WTC11 (cell line): ENCODE measurements at regions not wholly inside any gene's neighbourhood (a gene's known extent, or its start where the extent isn't known, plus 50 kb on each side); places are given as distances from the start of the nearest gene placed in this dataset.

ENCODE experiments used
- ATAC-seq: fragments of 200-7000 bp; cut with Tn5 transposase; 2 replicates; pipeline ENCODE4 v1.10.0; 2021; ENCODE audit warnings: mild to moderate bottlenecking, moderate library complexity
- CTCF ChIA-PET: fragments of 300-600 bp; sonication (Branson Sonifier 250); formaldehyde crosslinking; loops from one replicate; lab custom pipeline; 2021; ENCODE audit warnings: antibody characterized with exemption; lab: Charles Lee
- POLR2A ChIA-PET: fragments of 350-600 bp; sonication (Branson Sonifier 250); formaldehyde crosslinking; loops from one replicate; lab custom pipeline; 2021; ENCODE audit warnings: antibody characterized with exemption; lab: Charles Lee
- DNase-seq: peaks from one replicate; pipeline ENCODE4 v3.0.0; 2021; ENCODE audit warnings: low spot score
- H3K27ac Mint-ChIP-seq: 2 replicates; pipeline ENCODE4 v1.8.0; 2021; ENCODE audit warnings: mixed read lengths
- H3K27me3 Mint-ChIP-seq: 2 replicates; pipeline ENCODE4 v1.8.0; 2021; ENCODE audit warnings: low read depth, mild to moderate bottlenecking, moderate library complexity, mixed read lengths
- H3K36me3 Mint-ChIP-seq: 2 replicates; pipeline ENCODE4 v1.8.0; 2021; ENCODE audit warnings: mixed read lengths
- H3K4me1 Mint-ChIP-seq: 2 replicates; pipeline ENCODE4 v1.8.0; 2022; ENCODE audit warnings: mixed read lengths
- H3K4me3 Mint-ChIP-seq: 2 replicates; pipeline ENCODE4 v1.8.0; 2021; ENCODE audit warnings: mild to moderate bottlenecking, moderate library complexity, mixed read lengths
- H3K9me3 Mint-ChIP-seq: 2 replicates; pipeline ENCODE4 v1.8.0; 2021; ENCODE audit warnings: mixed read lengths
- AFF4 ChIP-seq: sonication (generic); formaldehyde crosslinking; IDR thresholded peaks from 2 replicates; pipeline ENCODE4 v1.8.1; 2023; ENCODE audit warnings: mild to moderate bottlenecking, missing genetic modification reagents, borderline replicate concordance
- AR ChIP-seq: fragments of 250-450 bp; sonication (Bioruptor Pico); IDR thresholded peaks from 2 replicates; pipeline ENCODE4 v1.9.0; 2021; ENCODE audit warnings: mild to moderate bottlenecking
- ATF2 ChIP-seq: sonication (generic); formaldehyde crosslinking; IDR thresholded peaks from 2 replicates; pipeline ENCODE4 v1.8.1; 2022; ENCODE audit warnings: low read depth, missing genetic modification reagents, borderline replicate concordance
- CREM ChIP-seq: sonication (generic); formaldehyde crosslinking; IDR thresholded peaks from 2 replicates; pipeline ENCODE4 v1.8.1; 2022; ENCODE audit warnings: mild to moderate bottlenecking, missing genetic modification reagents, moderate library complexity
- ELF4 ChIP-seq: sonication (generic); formaldehyde crosslinking; IDR thresholded peaks from 2 replicates; pipeline ENCODE4 v1.8.1; 2022; ENCODE audit warnings: low read depth, mild to moderate bottlenecking, moderate library complexity, missing genetic modification reagents
- RORB ChIP-seq: fragments of 250-450 bp; sonication (Bioruptor Pico); IDR thresholded peaks from 2 replicates; pipeline ENCODE4 v1.9.0; 2021; ENCODE audit warnings: mild to moderate bottlenecking
- SMAD4 ChIP-seq: sonication (generic); formaldehyde crosslinking; IDR thresholded peaks from 2 replicates; pipeline ENCODE4 v1.8.0; 2022; ENCODE audit warnings: mild to moderate bottlenecking, missing genetic modification reagents
- STAT6 ChIP-seq: sonication (generic); formaldehyde crosslinking; conservative IDR thresholded peaks from 2 replicates; pipeline ENCODE4 v1.8.1; 2023; ENCODE audit warnings: mild to moderate bottlenecking, low read depth, missing genetic modification reagents, moderate library complexity
- TP53 ChIP-seq: sonication (generic); formaldehyde crosslinking; IDR thresholded peaks from 2 replicates; pipeline ENCODE4 v1.8.1; 2023; ENCODE audit warnings: mild to moderate bottlenecking, missing genetic modification reagents
- USF2 ChIP-seq: sonication (generic); formaldehyde crosslinking; IDR thresholded peaks from 2 replicates; pipeline ENCODE4 v1.8.1; 2023; ENCODE audit warnings: mild to moderate bottlenecking, missing genetic modification reagents, moderate library complexity
- ZBTB43 ChIP-seq: sonication (generic); formaldehyde crosslinking; IDR thresholded peaks from 2 replicates; pipeline ENCODE4 v1.8.1; 2023; ENCODE audit warnings: mild to moderate bottlenecking, missing genetic modification reagents
- ZNF138 ChIP-seq: sonication (generic); formaldehyde crosslinking; conservative IDR thresholded peaks from 2 replicates; pipeline ENCODE4 v1.8.1; 2022; ENCODE audit warnings: mild to moderate bottlenecking, moderate library complexity, missing genetic modification reagents
- ZNF281 ChIP-seq: sonication (generic); formaldehyde crosslinking; IDR thresholded peaks from 2 replicates; pipeline ENCODE4 v1.8.0; 2023; ENCODE audit warnings: mild to moderate bottlenecking, missing genetic modification reagents
- ZNF396 ChIP-seq: fragments of 250-450 bp; sonication (Bioruptor Pico); IDR thresholded peaks from 2 replicates; pipeline ENCODE4 v1.8.0; 2021; ENCODE audit warnings: mild to moderate bottlenecking, moderate library complexity, borderline replicate concordance
- ZSCAN18 ChIP-seq: fragments of 250-450 bp; sonication (Bioruptor Pico); IDR thresholded peaks from 2 replicates; pipeline ENCODE4 v2.1.2; 2022; ENCODE audit warnings: mild to moderate bottlenecking, moderate library complexity

GRCh38 chr3:16066975-16067374, 107.5 kb upstream of the GALNT15 start (continued):
- TF ChIP-seq ZBTB43 (CRISPR knock-in tag) (no peak), SMAD4 (CRISPR knock-in tag) (no peak), TP53 (CRISPR knock-in tag) (no peak)

- DNase-seq (no peak), ATAC-seq (no peak)
- TF ChIP-seq ZNF396 (CRISPR knock-in tag) (no peak), USF2 (no peak), STAT6 (CRISPR knock-in tag) (no peak), CREM (CRISPR knock-in tag) (no peak), AFF4 (CRISPR knock-in tag) (no peak), ELF4 (CRISPR knock-in tag) (no peak), ZSCAN18 (CRISPR knock-in tag) (no peak), ZNF281 (CRISPR knock-in tag) (no peak), ZNF138 (CRISPR knock-in tag) (no peak), RORB (CRISPR knock-in tag) (no peak), ATF2 (CRISPR knock-in tag) (no peak), AR (CRISPR knock-in tag) (no peak)
- ChIA-PET CTCF (interaction anchor here (2.4 kb wide), 1 partner anchor 110 kb away, joined by 15 read pairs; no protein-coding TSS in a partner anchor), POLR2A (no interaction called here)
- no peak overlapping the region for H3K27ac Mint-ChIP-seq
- H3K4me3 Mint-ChIP-seq: no peak overlapping the region
- H3K9me3 Mint-ChIP-seq: 0 out of 2 replicates have a peak, but pooled peaks cover 3% of the 10 kb centered on the region
- no peaks in the 10 kb centered on the region for H3K36me3 Mint-ChIP-seq
- no peaks in the 10 kb centered on the region for H3K4me1 Mint-ChIP-seq
- H3K27me3 Mint-ChIP-seq: no peaks in the 10 kb centered on the region
Observed at GRCh38 chr3:16067837-16068471, 106.5 kb upstream of the GALNT15 start.
